ENCODE measurements at regions not wholly inside any gene's neighbourhood (a gene's known extent, or its start where the extent isn't known, plus 50 kb on each side); places are given as distances from the start of the nearest gene placed in this dataset.
"Not testable (repeated sequence)": the region's sequence is repeated elsewhere in the genome, so short reads cannot be mapped to it uniquely, and the experiment has no call there.

- FAIRE-seq (no peak), DNase-seq (ENCODE audit: insufficient read length) (no peak)
- TF ChIP-seq POLR2A (IDR thresholded peaks at IDR 0.05; ENCODE audit: low read depth, low read length) (no peak), TAF1 (IDR thresholded peaks at IDR 0.05; ENCODE audit: borderline replicate concordance, low read depth, low read length) (no peak), POLR2AphosphoS5 (IDR thresholded peaks at IDR 0.05; ENCODE audit: low read depth, low read length) (no peak)
Observed at GRCh38 chr3:56931836-56932235, 128.6 kb upstream of the SPATA12 start.

- TF ChIP-seq POLR2A (IDR thresholded peaks at IDR 0.05; ENCODE audit: low read depth, low read length) = no peak
- no peak for TF ChIP-seq TAF1 (IDR thresholded peaks at IDR 0.05; ENCODE audit: borderline replicate concordance, low read depth, low read length)
- DNase-seq (ENCODE audit: insufficient read length) (no peak), FAIRE-seq (no peak)
Observed at GRCh38 chr3:56930706-56931105, 129.0 kb upstream of the ARHGEF3 start.

- TF ChIP-seq POLR2A (IDR thresholded peaks at IDR 0.05; ENCODE audit: low read depth, low read length) (no peak), TAF1 (IDR thresholded peaks at IDR 0.05; ENCODE audit: borderline replicate concordance, low read depth, low read length) (no peak), POLR2AphosphoS5 (IDR thresholded peaks at IDR 0.05; ENCODE audit: low read depth, low read length) (no peak)
- DNase-seq (ENCODE audit: insufficient read length) = no peak
- FAIRE-seq = no peak
Observed at GRCh38 chr3:56929809-56930615, 128.3 kb upstream of the ARHGEF3 start.

- FAIRE-seq = no peak
- no peak for DNase-seq (ENCODE audit: insufficient read length)
- no peak for TF ChIP-seq TAF1 (IDR thresholded peaks at IDR 0.05; ENCODE audit: borderline replicate concordance, low read depth, low read length)
- TF ChIP-seq POLR2A (IDR thresholded peaks at IDR 0.05; ENCODE audit: low read depth, low read length) = no peak
- no peak for TF ChIP-seq POLR2AphosphoS5 (IDR thresholded peaks at IDR 0.05; ENCODE audit: low read depth, low read length)
Observed at GRCh38 chr3:56928379-56929068, 126.8 kb upstream of the ARHGEF3 start.

GRCh38 chr3:56927855-56928254 lies 126.1 kb upstream of the ARHGEF3 start:
- FAIRE-seq (no peak), DNase-seq (ENCODE audit: insufficient read length) (no peak)
- TF ChIP-seq POLR2AphosphoS5 (IDR thresholded peaks at IDR 0.05; ENCODE audit: low read depth, low read length) (no peak), TAF1 (IDR thresholded peaks at IDR 0.05; ENCODE audit: borderline replicate concordance, low read depth, low read length) (no peak), POLR2A (IDR thresholded peaks at IDR 0.05; ENCODE audit: low read depth, low read length) (no peak)

- DNase-seq (ENCODE audit: insufficient read length) (no peak), FAIRE-seq (no peak)
- TF ChIP-seq POLR2A (IDR thresholded peaks at IDR 0.05; ENCODE audit: low read depth, low read length) (no peak), TAF1 (IDR thresholded peaks at IDR 0.05; ENCODE audit: borderline replicate concordance, low read depth, low read length) (no peak), POLR2AphosphoS5 (IDR thresholded peaks at IDR 0.05; ENCODE audit: low read depth, low read length) (no peak)
Observed at GRCh38 chr3:56926947-56927282, 125.2 kb upstream of the ARHGEF3 start.

GRCh38 chr3:56926243-56926946 lies 124.6 kb upstream of the ARHGEF3 start:
- no peak for DNase-seq (ENCODE audit: insufficient read length)
- TF ChIP-seq POLR2AphosphoS5 (IDR thresholded peaks at IDR 0.05; ENCODE audit: low read depth, low read length) (no peak), TAF1 (IDR thresholded peaks at IDR 0.05; ENCODE audit: borderline replicate concordance, low read depth, low read length) (no peak), POLR2A (IDR thresholded peaks at IDR 0.05; ENCODE audit: low read depth, low read length) (no peak)
- no peak for FAIRE-seq

- not testable (repeated sequence) for FAIRE-seq; DNase-seq (ENCODE audit: insufficient read length)
Observed at GRCh38 chr3:56924700-56925099, 123.0 kb upstream of the ARHGEF3 start.

GRCh38 chr3:56923526-56924224 lies 121.9 kb upstream of the ARHGEF3 start:
- DNase-seq (ENCODE audit: insufficient read length) = no peak
- no peak for TF ChIP-seq POLR2AphosphoS5 (IDR thresholded peaks at IDR 0.05; ENCODE audit: low read depth, low read length)
- no peak for FAIRE-seq

GRCh38 chr3:56921573-56922453 lies 120.1 kb upstream of the ARHGEF3 start:
- TF ChIP-seq POLR2A (IDR thresholded peaks at IDR 0.05; ENCODE audit: low read depth, low read length) (no peak), TAF1 (IDR thresholded peaks at IDR 0.05; ENCODE audit: borderline replicate concordance, low read depth, low read length) (no peak), POLR2AphosphoS5 (IDR thresholded peaks at IDR 0.05; ENCODE audit: low read depth, low read length) (no peak)
- peak; percentile 61 for FAIRE-seq
- DNase-seq (ENCODE audit: insufficient read length) = no peak

GRCh38 chr3:56919797-56920195 lies 118.0 kb upstream of the ARHGEF3 start:
- no peak for DNase-seq (ENCODE audit: insufficient read length)
- peak; percentile 9 for FAIRE-seq
- TF ChIP-seq POLR2AphosphoS5 (IDR thresholded peaks at IDR 0.05; ENCODE audit: low read depth, low read length) (no peak), TAF1 (IDR thresholded peaks at IDR 0.05; ENCODE audit: borderline replicate concordance, low read depth, low read length) (no peak), POLR2A (IDR thresholded peaks at IDR 0.05; ENCODE audit: low read depth, low read length) (no peak)
